ENCODE measurements at regions not wholly inside any gene's neighbourhood (a gene's known extent, or its start where the extent isn't known, plus 50 kb on each side); places are given as distances from the start of the nearest gene placed in this dataset.

GRCh38 chr6:137353842-137354397, 134.7 kb upstream of the IFNGR1 start:
- no peak for DNase-seq (ENCODE audit: low read depth in 3 of 3)

- no peak for DNase-seq (ENCODE audit: low read depth in 3 of 3)
Measured at GRCh38 chr6:137353346-137353745, 134.2 kb upstream of the IFNGR1 start.

- DNase-seq (ENCODE audit: low read depth in 3 of 3) = no peak
Measured at GRCh38 chr6:137352859-137353258, 133.7 kb upstream of the IFNGR1 start.

- DNase-seq (ENCODE audit: low read depth in 3 of 3) = no peak
Measured at GRCh38 chr6:137351890-137352289, 132.7 kb upstream of the IFNGR1 start.

- DNase-seq (ENCODE audit: low read depth in 3 of 3) = no peak
Measured at GRCh38 chr6:137350857-137351256, 131.7 kb upstream of the IFNGR1 start.

- no peak for DNase-seq (ENCODE audit: low read depth in 3 of 3)
Measured at GRCh38 chr6:137349856-137350830, 131.0 kb upstream of the IFNGR1 start.

GRCh38 chr6:137348777-137349176, 129.6 kb upstream of the IFNGR1 start:
- no peak for DNase-seq (ENCODE audit: low read depth in 3 of 3)

- DNase-seq (ENCODE audit: low read depth in 3 of 3) = no peak
Measured at GRCh38 chr6:137343241-137343640, 124.1 kb upstream of the IFNGR1 start.

- DNase-seq (ENCODE audit: low read depth in 3 of 3) = no peak
Measured at GRCh38 chr6:137342607-137343190, 123.5 kb upstream of the IFNGR1 start.

GRCh38 chr6:137341681-137342195, 122.6 kb upstream of the IFNGR1 start:
- peak; percentile 4 to 26 (median 6) for DNase-seq (ENCODE audit: low read depth in 3 of 3)

- DNase-seq (ENCODE audit: low read depth in 3 of 3) = no peak
Measured at GRCh38 chr6:137339929-137340559, 120.9 kb upstream of the IFNGR1 start.

- DNase-seq (ENCODE audit: low read depth in 3 of 3) = no peak
Measured at GRCh38 chr6:137334884-137335283, 115.7 kb upstream of the IFNGR1 start.

- no peak for DNase-seq (ENCODE audit: low read depth in 3 of 3)
Measured at GRCh38 chr6:137334094-137334493, 114.9 kb upstream of the IFNGR1 start.

GRCh38 chr6:137332637-137333280, 113.6 kb upstream of the IFNGR1 start:
- no peak for DNase-seq (ENCODE audit: low read depth in 3 of 3)

GRCh38 chr6:137323860-137324259, 104.7 kb upstream of the IFNGR1 start:
- DNase-seq (ENCODE audit: low read depth in 3 of 3) = no peak

GRCh38 chr6:137320271-137320670, 101.1 kb upstream of the IFNGR1 start:
- DNase-seq (ENCODE audit: low read depth in 3 of 3) = no peak

GRCh38 chr6:137316626-137317025, 97.4 kb upstream of the IFNGR1 start:
- DNase-seq (ENCODE audit: low read depth in 3 of 3) = no peak

- no peak for DNase-seq (ENCODE audit: low read depth in 3 of 3)
Measured at GRCh38 chr6:137315081-137315480, 95.9 kb upstream of the IFNGR1 start.

GRCh38 chr6:137313928-137314855, 95.0 kb upstream of the IFNGR1 start:
- peak; percentile 48 to 69 (median 61) for DNase-seq (ENCODE audit: low read depth in 3 of 3)

GRCh38 chr6:137313211-137313610, 94.0 kb upstream of the IFNGR1 start:
- no peak for DNase-seq (ENCODE audit: low read depth in 3 of 3)

All from stimulated activated CD4-positive, alpha-beta T cell treated with anti-CD3 and anti-CD28 coated beads, TNF-alpha, amount 100 ng/mL, for 48 hours (primary cell).